ENCODE measurements at regions not wholly inside any gene's neighbourhood (a gene's known extent, or its start where the extent isn't known, plus 50 kb on each side); places are given as distances from the start of the nearest gene placed in this dataset.
A peak's percentile ranks its signal among the peaks of the same experiment; 100 is the strongest.
"Not testable (repeated sequence)": the region's sequence is repeated elsewhere in the genome, so short reads cannot be mapped to it uniquely, and the experiment has no call there.

DNA sequence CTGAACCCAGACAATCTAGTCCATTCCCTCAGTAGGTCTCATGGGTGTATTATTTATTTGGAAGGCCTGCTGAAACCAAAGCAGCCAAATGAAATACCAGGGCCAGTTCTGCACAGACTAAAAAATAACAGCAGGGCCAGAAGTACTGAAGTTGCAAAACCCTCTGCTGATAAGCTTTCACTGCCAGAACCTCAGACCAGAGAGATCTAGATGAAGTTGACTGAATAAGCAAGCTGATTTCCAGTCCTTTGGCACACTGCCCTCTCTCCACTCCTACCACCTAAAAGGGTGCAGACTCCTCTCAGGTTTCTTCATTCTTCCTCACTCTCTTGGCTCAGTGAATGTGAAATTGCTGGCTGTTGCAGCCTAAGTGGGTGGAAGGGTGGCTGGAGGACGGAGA, 276.7 kb upstream of the KLF3 start:
- Histone ChIP-seq H3K4me3 (no peak overlapping the region), H3K27me3 (no peaks in the 10 kb centered on the region), H3K36me3 (replicated peaks in 1 of 2; ENCODE audit: insufficient read depth in 1 of 2, low read depth in 2 of 2) (no peaks in the 10 kb centered on the region), H3K4me1 (peaks cover 51% of the 10 kb centered on the region), H3K9me3 (peaks cover 0 to 5% (median 0%) of the 10 kb centered on the region in 3 donors), H3K27ac (peak overlapping the region in 2 of 4 donors; percentile 81 to 91)
- 49 to 58% methylated on average over 1 of the region's 1 CpG for WGBS, 2 donors
- intact Hi-C loops (cut with DNase I): no loop called here
- TF ChIP-seq, protein P1, sequence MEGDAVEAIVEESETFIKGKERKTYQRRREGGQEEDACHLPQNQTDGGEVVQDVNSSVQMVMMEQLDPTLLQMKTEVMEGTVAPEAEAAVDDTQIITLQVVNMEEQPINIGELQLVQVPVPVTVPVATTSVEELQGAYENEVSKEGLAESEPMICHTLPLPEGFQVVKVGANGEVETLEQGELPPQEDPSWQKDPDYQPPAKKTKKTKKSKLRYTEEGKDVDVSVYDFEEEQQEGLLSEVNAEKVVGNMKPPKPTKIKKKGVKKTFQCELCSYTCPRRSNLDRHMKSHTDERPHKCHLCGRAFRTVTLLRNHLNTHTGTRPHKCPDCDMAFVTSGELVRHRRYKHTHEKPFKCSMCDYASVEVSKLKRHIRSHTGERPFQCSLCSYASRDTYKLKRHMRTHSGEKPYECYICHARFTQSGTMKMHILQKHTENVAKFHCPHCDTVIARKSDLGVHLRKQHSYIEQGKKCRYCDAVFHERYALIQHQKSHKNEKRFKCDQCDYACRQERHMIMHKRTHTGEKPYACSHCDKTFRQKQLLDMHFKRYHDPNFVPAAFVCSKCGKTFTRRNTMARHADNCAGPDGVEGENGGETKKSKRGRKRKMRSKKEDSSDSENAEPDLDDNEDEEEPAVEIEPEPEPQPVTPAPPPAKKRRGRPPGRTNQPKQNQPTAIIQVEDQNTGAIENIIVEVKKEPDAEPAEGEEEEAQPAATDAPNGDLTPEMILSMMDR (IDR thresholded peaks at IDR 0.05): no peak
- TF ChIP-seq POLR2A (IDR thresholded peaks at IDR 0.05): no peak
- DNase-seq: peak; percentile 70 to 86 (median 80)
- ATAC-seq: peak; percentile 28

DNA sequence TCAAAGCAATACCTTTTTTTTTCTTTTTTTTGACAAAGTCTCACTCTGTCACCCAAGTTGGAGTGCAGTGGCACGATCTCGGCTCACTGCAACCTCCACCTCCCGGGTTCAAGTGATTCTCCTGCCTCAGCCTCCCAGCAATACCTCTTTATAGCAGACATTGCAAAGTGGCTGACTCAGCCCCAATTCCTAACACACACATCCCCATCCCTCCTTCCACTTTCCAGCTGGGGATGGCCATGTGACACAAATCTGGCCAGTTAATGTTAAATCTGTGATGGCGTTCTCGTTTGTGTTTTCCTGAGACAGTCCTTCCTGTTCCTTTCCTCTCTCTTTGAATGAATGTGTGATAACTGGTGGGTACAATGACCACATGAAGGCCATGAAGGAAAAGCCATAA, 276.2 kb upstream of the KLF3 start:
- Histone ChIP-seq H3K27ac (peak overlapping the region in 2 of 4 donors; percentile 81 to 91), H3K4me1 (peaks cover 51% of the 10 kb centered on the region), H3K27me3 (no peaks in the 10 kb centered on the region), H3K36me3 (replicated peaks in 1 of 2; ENCODE audit: insufficient read depth in 1 of 2, low read depth in 2 of 2) (no peaks in the 10 kb centered on the region), H3K9me3 (peaks cover 0 to 9% (median 0%) of the 10 kb centered on the region in 3 donors), H3K4me3 (no peak overlapping the region)
- no peak for DNase-seq
- WGBS, 2 donors: 82 to 86% methylated on average over 5 of the region's 5 CpGs
- TF ChIP-seq, protein P1 (IDR thresholded peaks at IDR 0.05): no peak
- no peak for TF ChIP-seq POLR2A (IDR thresholded peaks at IDR 0.05)
- intact Hi-C loops (cut with DNase I): no loop called here
- no peak for ATAC-seq

DNA sequence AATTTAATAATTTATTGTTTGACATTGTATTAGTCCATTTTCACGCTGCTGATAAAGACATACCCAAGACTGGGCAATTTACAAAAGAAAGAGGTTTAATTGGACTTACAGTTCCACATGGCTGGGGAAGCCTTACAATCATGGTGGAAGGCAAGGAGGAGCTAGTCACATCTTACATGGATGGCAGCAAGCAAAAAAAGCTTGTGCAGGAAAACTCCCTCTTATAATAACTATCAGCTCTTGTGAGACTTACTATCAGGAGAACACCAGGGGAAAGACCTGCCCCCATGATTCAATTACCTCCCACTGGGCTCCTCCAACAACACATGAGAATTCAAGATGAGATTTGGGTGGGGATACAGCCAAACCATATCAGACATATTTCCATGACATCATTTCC, 275.1 kb upstream of the KLF3 start:
- WGBS, 2 donors: 52 to 54% methylated on average over 1 of the region's 1 CpG
- H3K36me3 ChIP-seq (replicated peaks in 1 of 2; ENCODE audit: insufficient read depth in 1 of 2, low read depth in 2 of 2); H3K27ac ChIP-seq; H3K27me3 ChIP-seq; DNase-seq; ATAC-seq; H3K9me3 ChIP-seq; intact Hi-C loops (cut with DNase I); H3K4me3 ChIP-seq: not testable (repeated sequence)
- H3K4me1 ChIP-seq: peaks cover 42% of the 10 kb centered on the region

DNA sequence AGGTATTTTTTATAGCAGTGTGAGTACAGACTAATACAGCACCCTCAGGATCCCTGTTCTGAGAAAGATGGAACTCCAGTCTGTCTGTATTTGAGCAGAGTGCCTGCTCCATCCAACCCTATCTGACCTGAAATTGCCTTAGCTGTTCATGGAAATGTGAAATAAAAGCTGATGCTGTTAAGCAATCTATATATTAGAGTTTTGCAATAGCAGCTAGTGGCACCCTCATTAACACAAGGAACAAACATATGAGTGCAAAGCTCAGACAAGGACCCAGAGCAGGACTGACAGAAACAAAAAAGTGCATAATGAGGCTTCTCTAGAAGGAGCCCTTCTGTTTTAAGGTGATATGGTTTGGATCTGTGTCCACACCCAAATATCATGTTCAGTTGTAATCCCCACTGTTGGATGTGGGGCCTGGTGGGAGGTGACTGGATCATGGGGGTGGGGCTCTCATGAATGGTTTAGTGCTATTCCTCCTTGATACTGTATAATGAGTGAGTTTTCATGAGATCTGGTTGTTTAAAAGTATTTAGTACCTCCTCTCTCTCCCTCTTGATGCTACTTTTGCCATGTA, 272.9 kb upstream of the KLF3 start:
- H3K4me1 ChIP-seq: peaks cover 24% of the 10 kb centered on the region
- intact Hi-C loops (cut with DNase I): no loop called here
- no peak overlapping the region for H3K4me3 ChIP-seq
- no peak for ATAC-seq
- H3K27ac ChIP-seq: no peak overlapping the region
- DNase-seq: no peak
- H3K27me3 ChIP-seq: no peaks in the 10 kb centered on the region
- peaks cover 0 to 9% (median 0%) of the 10 kb centered on the region in 3 donors for H3K9me3 ChIP-seq
- H3K36me3 ChIP-seq (replicated peaks in 1 of 2; ENCODE audit: insufficient read depth in 1 of 2, low read depth in 2 of 2): no peaks in the 10 kb centered on the region
- TF ChIP-seq, protein P1 (IDR thresholded peaks at IDR 0.05): no peak
- TF ChIP-seq POLR2A (IDR thresholded peaks at IDR 0.05): no peak

DNA sequence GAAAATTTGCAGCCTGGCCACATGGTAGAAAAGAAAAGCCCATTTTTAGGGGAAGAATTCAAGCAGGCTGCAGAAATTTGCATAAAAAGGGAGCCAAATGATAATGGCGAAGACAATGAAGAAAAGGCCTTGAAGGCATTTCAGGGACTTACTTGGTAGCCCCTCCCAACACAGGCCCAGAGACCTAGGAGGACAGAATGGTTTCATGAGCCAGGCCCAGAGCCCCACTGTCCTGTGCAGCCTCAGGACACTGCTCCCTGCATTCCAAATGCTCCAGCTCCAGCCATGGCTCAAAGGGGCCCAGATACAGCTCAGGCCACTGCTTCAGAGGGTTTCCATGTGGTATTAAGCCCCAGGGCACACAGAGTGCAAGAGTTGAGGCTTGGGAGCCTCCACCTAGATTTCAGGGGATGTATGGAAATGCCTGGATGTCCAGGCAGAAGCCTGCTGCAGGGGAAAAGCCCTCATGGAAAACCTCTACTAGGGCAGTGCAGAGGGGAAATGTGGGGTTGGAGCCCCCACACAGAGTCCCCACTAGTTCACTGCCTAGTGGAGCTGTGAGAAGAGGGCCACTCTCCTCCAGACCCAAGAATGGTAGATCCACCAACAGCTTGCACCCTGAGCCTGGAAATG, 271.7 kb upstream of the KLF3 start:
- DNase-seq: no peak
- no peak for ATAC-seq
- intact Hi-C loops (cut with DNase I): no loop called here
- H3K9me3 ChIP-seq: peaks cover 0 to 9% (median 0%) of the 10 kb centered on the region in 3 donors
- peaks cover 17% of the 10 kb centered on the region for H3K4me1 ChIP-seq
- no peak overlapping the region for H3K27ac ChIP-seq
- H3K4me3 ChIP-seq: no peak overlapping the region
- H3K27me3 ChIP-seq: no peaks in the 10 kb centered on the region
- 100% methylated on average over 1 of the region's 1 CpG for whole genome bisulfite sequencing, 2 donors
- no peaks in the 10 kb centered on the region for H3K36me3 ChIP-seq (replicated peaks in 1 of 2; ENCODE audit: insufficient read depth in 1 of 2, low read depth in 2 of 2)
- TF ChIP-seq, protein P1 (IDR thresholded peaks at IDR 0.05): no peak
- TF ChIP-seq POLR2A (IDR thresholded peaks at IDR 0.05): no peak
